ENCODE measurements at regions not wholly inside any gene's neighbourhood (a gene's known extent, or its start where the extent isn't known, plus 50 kb on each side); places are given as distances from the start of the nearest gene placed in this dataset.

- Mint-ChIP-seq H3K36me3 (ENCODE audit: insufficient read depth in 2 of 2) (no peaks in the 10 kb centered on the region), H3K27ac (no peak overlapping the region)
- no peak for ATAC-seq (replicated peaks in 1 of 2)
Measured at GRCh38 chr4:12861422-12861821, 622.7 kb downstream of the RAB28 start.

GRCh38 chr4:12852338-12853307, 631.5 kb downstream of the RAB28 start:
- H3K9me3 Mint-ChIP-seq: no peaks in the 10 kb centered on the region
- H3K27ac Mint-ChIP-seq: no peak overlapping the region
- ATAC-seq (replicated peaks in 1 of 2) (peak in 1 of 2 donors; percentile 45), DNase-seq (peak in 1 of 2 donors; percentile 0)
- H3K4me1 Mint-ChIP-seq (ENCODE audit: low read depth): no peaks in the 10 kb centered on the region
- peaks cover 9% of the 10 kb centered on the region for H3K27me3 Mint-ChIP-seq (ENCODE audit: low read depth)
- peak overlapping the region; percentile 32 to 56 for H3K4me3 Mint-ChIP-seq
- no peaks in the 10 kb centered on the region for H3K36me3 Mint-ChIP-seq (ENCODE audit: insufficient read depth in 2 of 2)

More at GRCh38 chr4:12861422-12861821, 622.7 kb downstream of the RAB28 start:
- Mint-ChIP-seq H3K27me3 (ENCODE audit: low read depth) (no peaks in the 10 kb centered on the region), H3K4me1 (ENCODE audit: low read depth) (no peaks in the 10 kb centered on the region), H3K9me3 (no peaks in the 10 kb centered on the region), H3K4me3 (no peak overlapping the region)
- DNase-seq: no peak

- Mint-ChIP-seq H3K9me3 (no peaks in the 10 kb centered on the region), H3K36me3 (ENCODE audit: insufficient read depth in 2 of 2) (no peaks in the 10 kb centered on the region), H3K4me1 (ENCODE audit: low read depth) (no peaks in the 10 kb centered on the region), H3K27ac (no peak overlapping the region), H3K27me3 (ENCODE audit: low read depth) (peaks cover 9% of the 10 kb centered on the region), H3K4me3 (no peak overlapping the region)
- ATAC-seq (replicated peaks in 1 of 2) (no peak), DNase-seq (no peak)
Measured at GRCh38 chr4:12846368-12846767, 637.8 kb downstream of the RAB28 start.

- Mint-ChIP-seq H3K27me3 (ENCODE audit: low read depth) (peaks cover 2% of the 10 kb centered on the region), H3K9me3 (peaks cover 0 to 2% of the 10 kb centered on the region in 2 donors), H3K36me3 (ENCODE audit: insufficient read depth in 2 of 2) (no peaks in the 10 kb centered on the region), H3K4me1 (ENCODE audit: low read depth) (no peaks in the 10 kb centered on the region), H3K4me3 (no peak overlapping the region), H3K27ac (no peak overlapping the region)
- ATAC-seq (replicated peaks in 1 of 2): no peak
- no peak for DNase-seq
Measured at GRCh38 chr4:12844141-12844540, 640.0 kb downstream of the RAB28 start.

- Mint-ChIP-seq H3K27ac (no peak overlapping the region), H3K4me3 (no peak overlapping the region), H3K9me3 (peaks cover 6 to 10% of the 10 kb centered on the region in 2 donors), H3K27me3 (ENCODE audit: low read depth) (no peaks in the 10 kb centered on the region), H3K4me1 (ENCODE audit: low read depth) (no peaks in the 10 kb centered on the region), H3K36me3 (ENCODE audit: insufficient read depth in 2 of 2) (no peaks in the 10 kb centered on the region)
- DNase-seq (no peak), ATAC-seq (replicated peaks in 1 of 2) (no peak)
Measured at GRCh38 chr4:12827966-12828365, 656.2 kb downstream of the RAB28 start.

GRCh38 chr4:12791536-12791935, 692.6 kb downstream of the RAB28 start:
- Mint-ChIP-seq H3K4me1 (ENCODE audit: low read depth) (no peaks in the 10 kb centered on the region), H3K9me3 (peaks cover 7 to 12% of the 10 kb centered on the region in 2 donors), H3K4me3 (no peak overlapping the region), H3K27me3 (ENCODE audit: low read depth) (no peaks in the 10 kb centered on the region), H3K36me3 (ENCODE audit: insufficient read depth in 2 of 2) (no peaks in the 10 kb centered on the region), H3K27ac (no peak overlapping the region)
- ATAC-seq (replicated peaks in 1 of 2): no peak
- DNase-seq: no peak

GRCh38 chr4:12787261-12787660, 696.9 kb downstream of the RAB28 start:
- H3K9me3 Mint-ChIP-seq: peaks cover 5 to 7% of the 10 kb centered on the region in 2 donors
- DNase-seq (no peak), ATAC-seq (replicated peaks in 1 of 2) (no peak)
- H3K27ac Mint-ChIP-seq: no peak overlapping the region
- H3K4me3 Mint-ChIP-seq: no peak overlapping the region
- no peaks in the 10 kb centered on the region for H3K4me1 Mint-ChIP-seq (ENCODE audit: low read depth)
- H3K27me3 Mint-ChIP-seq (ENCODE audit: low read depth): no peaks in the 10 kb centered on the region
- H3K36me3 Mint-ChIP-seq (ENCODE audit: insufficient read depth in 2 of 2): no peaks in the 10 kb centered on the region

- H3K36me3 Mint-ChIP-seq (ENCODE audit: insufficient read depth in 2 of 2): no peaks in the 10 kb centered on the region
- DNase-seq (no peak), ATAC-seq (replicated peaks in 1 of 2) (no peak)
- H3K4me3 Mint-ChIP-seq: no peak overlapping the region
- no peaks in the 10 kb centered on the region for H3K27me3 Mint-ChIP-seq (ENCODE audit: low read depth)
- no peaks in the 10 kb centered on the region for H3K4me1 Mint-ChIP-seq (ENCODE audit: low read depth)
- H3K9me3 Mint-ChIP-seq: no peaks in the 10 kb centered on the region
- H3K27ac Mint-ChIP-seq: no peak overlapping the region
Measured at GRCh38 chr4:12778706-12779105, 705.4 kb downstream of the RAB28 start.

- H3K4me1 Mint-ChIP-seq (ENCODE audit: low read depth): no peaks in the 10 kb centered on the region
- H3K36me3 Mint-ChIP-seq (ENCODE audit: insufficient read depth in 2 of 2): no peaks in the 10 kb centered on the region
- no peak overlapping the region for H3K4me3 Mint-ChIP-seq
- no peak overlapping the region for H3K27ac Mint-ChIP-seq
- no peaks in the 10 kb centered on the region for H3K9me3 Mint-ChIP-seq
- DNase-seq (no peak), ATAC-seq (replicated peaks in 1 of 2) (no peak)
- no peaks in the 10 kb centered on the region for H3K27me3 Mint-ChIP-seq (ENCODE audit: low read depth)
Measured at GRCh38 chr4:12778191-12778590, 705.9 kb downstream of the RAB28 start.

- ATAC-seq (replicated peaks in 1 of 2): no peak
Measured at GRCh38 chr4:12770351-12770750, 713.8 kb downstream of the RAB28 start.

GRCh38 chr4:12761694-12762093, 722.4 kb downstream of the RAB28 start:
- Mint-ChIP-seq H3K36me3 (ENCODE audit: insufficient read depth in 2 of 2) (no peaks in the 10 kb centered on the region), H3K27ac (no peak overlapping the region), H3K4me1 (ENCODE audit: low read depth) (no peaks in the 10 kb centered on the region), H3K27me3 (ENCODE audit: low read depth) (no peaks in the 10 kb centered on the region), H3K9me3 (peaks cover 2% of the 10 kb centered on the region in 2 donors), H3K4me3 (no peak overlapping the region)
- no peak for ATAC-seq (replicated peaks in 1 of 2)
- DNase-seq: no peak

More at GRCh38 chr4:12770351-12770750, 713.8 kb downstream of the RAB28 start:
- Mint-ChIP-seq H3K36me3 (ENCODE audit: insufficient read depth in 2 of 2) (no peaks in the 10 kb centered on the region), H3K27me3 (ENCODE audit: low read depth) (no peaks in the 10 kb centered on the region), H3K27ac (no peak overlapping the region), H3K9me3 (no peaks in the 10 kb centered on the region), H3K4me1 (ENCODE audit: low read depth) (no peaks in the 10 kb centered on the region), H3K4me3 (no peak overlapping the region)
- DNase-seq: no peak

GRCh38 chr4:12747154-12747553, 737.0 kb downstream of the RAB28 start:
- no peak overlapping the region for H3K27ac Mint-ChIP-seq
- peaks cover 0 to 8% of the 10 kb centered on the region in 2 donors for H3K9me3 Mint-ChIP-seq
- H3K4me3 Mint-ChIP-seq: no peak overlapping the region
- no peaks in the 10 kb centered on the region for H3K4me1 Mint-ChIP-seq (ENCODE audit: low read depth)
- no peak for DNase-seq
- H3K27me3 Mint-ChIP-seq (ENCODE audit: low read depth): no peaks in the 10 kb centered on the region
- no peak for ATAC-seq (replicated peaks in 1 of 2)
- peaks cover 0 to 4% of the 10 kb centered on the region in 2 donors for H3K36me3 Mint-ChIP-seq (ENCODE audit: insufficient read depth in 2 of 2)

GRCh38 chr4:12746221-12746620, 737.9 kb downstream of the RAB28 start:
- Mint-ChIP-seq H3K4me1 (ENCODE audit: low read depth) (no peaks in the 10 kb centered on the region), H3K9me3 (peaks cover 0 to 9% of the 10 kb centered on the region in 2 donors), H3K4me3 (no peak overlapping the region), H3K27ac (no peak overlapping the region), H3K27me3 (ENCODE audit: low read depth) (no peaks in the 10 kb centered on the region), H3K36me3 (ENCODE audit: insufficient read depth in 2 of 2) (peaks cover 0 to 1% of the 10 kb centered on the region in 2 donors)
- no peak for DNase-seq
- no peak for ATAC-seq (replicated peaks in 1 of 2)
